ENCODE measurements at regions not wholly inside any gene's neighbourhood (a gene's known extent, or its start where the extent isn't known, plus 50 kb on each side); places are given as distances from the start of the nearest gene placed in this dataset.

GRCh38 chr3:101940521-101941317 is 91.4 kb downstream of the NFKBIZ start:
- TF ChIP-seq NFRKB (IDR thresholded peaks at IDR 0.05) (no peak), FOXA1 (IDR thresholded peaks at IDR 0.05) (peak; percentile 89), FOXK2 (IDR thresholded peaks at IDR 0.05) (no peak), SUZ12 (IDR thresholded peaks at IDR 0.05) (no peak), SP1 (IDR thresholded peaks at IDR 0.05) (no peak), ZNF384 (IDR thresholded peaks at IDR 0.05) (no peak), TARDBP (IDR thresholded peaks at IDR 0.05) (no peak), FOXM1 (IDR thresholded peaks at IDR 0.05; ENCODE audit: borderline replicate concordance) (no peak), BHLHE40 (IDR thresholded peaks at IDR 0.05; ENCODE audit: borderline replicate concordance) (no peak), HDGF (IDR thresholded peaks at IDR 0.05; ENCODE audit: borderline replicate concordance) (no peak), ELF4 (IDR thresholded peaks at IDR 0.05) (no peak), PKNOX1 (IDR thresholded peaks at IDR 0.05) (peak; percentile 91), LEF1 (IDR thresholded peaks at IDR 0.05; ENCODE audit: borderline replicate concordance) (no peak)

Data from HEK293T (cell line).